Central memory CD8-positive, alpha-beta T cell (primary cell): ENCODE measurements at regions not wholly inside any gene's neighbourhood (a gene's known extent, or its start where the extent isn't known, plus 50 kb on each side); places are given as distances from the start of the nearest gene placed in this dataset.

Experiments
- ATAC-seq: fragments of 150-1000 bp; cut with Tn5 transposase; replicated peaks from 2 replicates; pipeline ENCODE4 v1.10.0; 2022; ENCODE audit warnings: mild to moderate bottlenecking, moderate FRiP score, moderate number of reproducible peaks; ENCODE audit not compliant: poor library complexity, severe bottlenecking; ENCODE audit errors: extremely low read depth
- DNase-seq, 2 donors: peaks; one replicate each; pipeline ENCODE4 v3.0.0; 2021; ENCODE audit warnings: low spot score in 2 of 2
- H3K27ac Mint-ChIP-seq: one replicate; pipeline ENCODE4 v1.8.0; 2022; ENCODE audit warnings: low read depth, mild to moderate bottlenecking, moderate library complexity, mixed read lengths
- H3K27me3 Mint-ChIP-seq: one replicate; pipeline ENCODE4 v1.8.0; 2022; ENCODE audit warnings: mixed read lengths
- H3K36me3 Mint-ChIP-seq: one replicate; pipeline ENCODE4 v1.8.0; 2022; ENCODE audit warnings: mild to moderate bottlenecking, moderate library complexity, mixed read lengths; ENCODE audit not compliant: insufficient read depth
- H3K4me1 Mint-ChIP-seq: one replicate; pipeline ENCODE4 v1.8.0; 2022; ENCODE audit warnings: mixed read lengths
- H3K4me3 Mint-ChIP-seq: one replicate; pipeline ENCODE4 v1.8.0; 2022; ENCODE audit warnings: mild to moderate bottlenecking, moderate library complexity, mixed read lengths
- H3K9me3 Mint-ChIP-seq: one replicate; pipeline ENCODE4 v1.8.0; 2022; ENCODE audit warnings: mixed read lengths

GRCh38 chr11:70951139-70951804, 301.1 kb downstream of the SHANK2 start:
- H3K36me3 Mint-ChIP-seq = peaks cover 2% of the 10 kb centered on the region
- no peak overlapping the region for H3K27ac Mint-ChIP-seq
- H3K4me1 Mint-ChIP-seq = no peaks in the 10 kb centered on the region
- no peak for DNase-seq
- no peak for ATAC-seq
- no peak overlapping the region for H3K4me3 Mint-ChIP-seq
- peaks cover 23% of the 10 kb centered on the region for H3K27me3 Mint-ChIP-seq
- peaks cover 15% of the 10 kb centered on the region for H3K9me3 Mint-ChIP-seq

DNA sequence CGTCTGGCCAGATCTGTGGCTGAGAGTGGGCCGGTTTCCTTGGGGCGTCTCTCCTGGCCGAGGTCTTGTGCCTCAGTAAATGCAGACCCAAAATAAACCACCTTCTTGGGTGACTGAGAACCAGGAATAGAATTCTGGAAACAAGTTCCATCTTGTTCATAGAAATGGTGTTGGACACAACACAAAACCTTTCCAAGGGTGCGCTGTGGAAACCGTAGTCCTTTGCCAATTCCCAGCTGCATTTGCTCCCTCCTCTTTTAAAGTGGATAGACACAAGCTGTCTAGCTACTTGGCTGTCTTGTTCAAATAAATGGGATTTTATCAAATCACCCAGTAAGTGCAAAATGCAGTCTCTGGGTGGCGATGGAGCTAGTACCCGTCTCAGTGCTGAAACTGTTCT, 300.2 kb downstream of the SHANK2 start:
- Mint-ChIP-seq H3K9me3 (peaks cover 15% of the 10 kb centered on the region), H3K27me3 (peaks cover 23% of the 10 kb centered on the region), H3K36me3 (peaks cover 2% of the 10 kb centered on the region), H3K4me3 (no peak overlapping the region), H3K4me1 (no peaks in the 10 kb centered on the region), H3K27ac (no peak overlapping the region)
- DNase-seq = no peak
- no peak for ATAC-seq

DNA sequence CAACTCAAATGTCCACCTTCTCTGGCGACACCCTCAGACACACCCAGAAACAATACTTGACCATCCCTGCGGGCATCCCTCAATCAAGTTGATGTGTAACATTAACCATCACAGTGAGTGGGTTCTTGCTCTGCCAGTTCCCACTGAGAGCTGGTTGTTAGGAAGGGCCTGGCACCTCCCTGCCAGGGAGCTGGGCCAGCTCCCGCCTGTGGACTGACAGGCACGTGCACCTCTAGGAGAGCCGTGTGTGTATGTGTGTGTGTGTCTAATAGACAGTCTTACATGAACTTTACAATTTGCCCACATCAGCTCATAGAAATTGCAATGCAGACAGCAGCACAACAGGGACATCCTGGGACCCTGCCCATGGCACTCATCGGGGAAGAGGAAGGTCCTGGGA, 298.7 kb downstream of the SHANK2 start:
- no peak overlapping the region for H3K27ac Mint-ChIP-seq
- no peak for ATAC-seq
- H3K9me3 Mint-ChIP-seq = peaks cover 10% of the 10 kb centered on the region
- H3K4me3 Mint-ChIP-seq = no peak overlapping the region
- no peak for DNase-seq
- H3K27me3 Mint-ChIP-seq = peaks cover 13% of the 10 kb centered on the region
- H3K4me1 Mint-ChIP-seq = no peaks in the 10 kb centered on the region
- H3K36me3 Mint-ChIP-seq = peaks cover 2% of the 10 kb centered on the region

DNA sequence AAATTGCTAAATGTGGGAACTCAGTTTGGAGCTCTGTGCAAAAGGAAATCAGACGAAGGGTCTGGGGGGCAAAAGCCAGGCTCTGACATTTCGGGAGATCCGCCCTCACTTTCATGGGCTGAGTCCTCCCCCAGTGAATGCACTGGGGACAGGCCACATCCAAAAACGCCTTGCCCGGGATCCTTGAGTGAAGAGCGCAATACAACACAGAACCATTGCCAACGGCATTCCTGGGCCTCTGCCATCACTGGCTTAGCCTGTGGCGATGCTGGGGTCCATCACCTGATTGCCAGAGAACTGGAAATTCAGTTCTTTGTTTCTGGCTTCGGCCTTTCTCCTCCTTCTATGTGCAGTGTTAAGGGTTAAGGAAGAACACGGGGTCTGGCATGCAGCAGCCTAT, 297.9 kb downstream of the SHANK2 start:
- Mint-ChIP-seq H3K27me3 (peaks cover 13% of the 10 kb centered on the region), H3K27ac (no peak overlapping the region), H3K36me3 (peaks cover 2% of the 10 kb centered on the region), H3K4me3 (no peak overlapping the region), H3K4me1 (no peaks in the 10 kb centered on the region), H3K9me3 (peaks cover 10% of the 10 kb centered on the region)
- DNase-seq = no peak
- no peak for ATAC-seq
